HG03575 (cell line): ENCODE measurements at regions not wholly inside any gene's neighbourhood (a gene's known extent, or its start where the extent isn't known, plus 50 kb on each side); places are given as distances from the start of the nearest gene placed in this dataset.

Experiments used
- ATAC-seq: cut with Tn5 transposase; IDR thresholded peaks from one replicate; pipeline ENCODE4 v1.9.1; 2021; ENCODE audit not compliant: unreplicated experiment, insufficient number of reproducible peaks, low FRiP score; ENCODE audit errors: extremely low read depth

GRCh38 chr13:53545340-53545941 lies 516.8 kb downstream of the OLFM4 start:
- ATAC-seq: no peak

GRCh38 chr13:53560556-53560955 lies 531.9 kb downstream of the OLFM4 start:
- ATAC-seq: no peak

GRCh38 chr13:53562419-53562818 lies 533.8 kb downstream of the OLFM4 start:
- ATAC-seq: no peak

GRCh38 chr13:53568491-53568890 lies 539.9 kb downstream of the OLFM4 start:
- ATAC-seq: no peak

GRCh38 chr13:53569453-53569852 lies 540.8 kb downstream of the OLFM4 start:
- no peak for ATAC-seq

GRCh38 chr13:53601113-53601512 lies 572.5 kb downstream of the OLFM4 start:
- ATAC-seq: no peak

- ATAC-seq: no peak
Measured at GRCh38 chr13:53605326-53605725, 576.7 kb downstream of the OLFM4 start.

- ATAC-seq: no peak
Measured at GRCh38 chr13:53612200-53612599, 583.6 kb downstream of the OLFM4 start.

- no peak for ATAC-seq
Measured at GRCh38 chr13:53622456-53622855, 593.8 kb downstream of the OLFM4 start.

- ATAC-seq: no peak
Measured at GRCh38 chr13:53623146-53623545, 594.5 kb downstream of the OLFM4 start.

GRCh38 chr13:53631511-53631910 lies 602.9 kb downstream of the OLFM4 start:
- no peak for ATAC-seq

- no peak for ATAC-seq
Measured at GRCh38 chr13:53638040-53638439, 609.4 kb downstream of the OLFM4 start.

GRCh38 chr13:53642306-53642705 lies 613.7 kb downstream of the OLFM4 start:
- no peak for ATAC-seq

GRCh38 chr13:53648673-53649072 lies 620.1 kb downstream of the OLFM4 start:
- ATAC-seq: no peak

- no peak for ATAC-seq
Measured at GRCh38 chr13:53672005-53672404, 643.4 kb downstream of the OLFM4 start.

- no peak for ATAC-seq
Measured at GRCh38 chr13:53683146-53683545, 654.5 kb downstream of the OLFM4 start.

GRCh38 chr13:53683608-53684007 lies 655.0 kb downstream of the OLFM4 start:
- no peak for ATAC-seq

- no peak for ATAC-seq
Measured at GRCh38 chr13:53691417-53691816, 662.8 kb downstream of the OLFM4 start.

- ATAC-seq: no peak
Measured at GRCh38 chr13:53694814-53695532, 666.4 kb downstream of the OLFM4 start.

GRCh38 chr13:53703371-53704080 lies 674.9 kb downstream of the OLFM4 start:
- no peak for ATAC-seq
